ENCODE measurements at regions not wholly inside any gene's neighbourhood (a gene's known extent, or its start where the extent isn't known, plus 50 kb on each side); places are given as distances from the start of the nearest gene placed in this dataset.

- ChIA-PET CTCF (no interaction called here), POLR2A (ENCODE audit: unreplicated experiment) (no interaction called here)
- Histone ChIP-seq H3K36me3 (ENCODE audit: low read depth) (no peaks in the 10 kb centered on the region), H3K27me3 (ENCODE audit: insufficient read depth, low read depth) (no peaks in the 10 kb centered on the region), H3K9me3 (ENCODE audit: insufficient read depth, low read depth) (no peaks in the 10 kb centered on the region; the same call in 1 of the 2 replicates), H3K79me2 (ENCODE audit: low read depth) (no peaks in the 10 kb centered on the region), H3K9me2 (ENCODE audit: insufficient read depth) (no peaks in the 10 kb centered on the region), H3K4me3 (no peak overlapping the region), H3K4me1 (replicated peaks; ENCODE audit: insufficient read depth) (no peaks in the 10 kb centered on the region), H4K20me1 (ENCODE audit: insufficient read depth) (no peaks in the 10 kb centered on the region), H3K27ac (no peak overlapping the region), H2AFZ (no peak overlapping the region), H3F3A (ENCODE audit: insufficient read depth, low read depth) (no peaks in the 10 kb centered on the region), H3K4me2 (no peak overlapping the region)
- no peak for DNase-seq
- intact Hi-C loops (cut with micrococcal nuclease; ENCODE audit: unreplicated experiment), result no loop called here
- BruUV-seq (replicated peaks), result no TSS peak
- TF ChIP-seq CTCF (conservative IDR thresholded peaks at IDR 0.05) (no peak), EZH2 (IDR thresholded peaks at IDR 0.05; ENCODE audit: low read depth) (no peak)
Measured at GRCh38 chr5:121596882-121597281, 254.8 kb upstream of the FTMT start.

GRCh38 chr5:121608826-121609225 lies 242.9 kb upstream of the FTMT start:
- Histone ChIP-seq H4K20me1 (ENCODE audit: insufficient read depth) (no peaks in the 10 kb centered on the region), H3K79me2 (ENCODE audit: low read depth) (no peaks in the 10 kb centered on the region), H3K9me2 (ENCODE audit: insufficient read depth) (peaks cover 4% of the 10 kb centered on the region; the same call in 1 of the 2 replicates), H3F3A (ENCODE audit: insufficient read depth, low read depth) (no peaks in the 10 kb centered on the region), H3K36me3 (ENCODE audit: low read depth) (no peaks in the 10 kb centered on the region), H3K27me3 (ENCODE audit: insufficient read depth, low read depth) (no peaks in the 10 kb centered on the region), H3K4me2 (no peak overlapping the region), H3K27ac (no peak overlapping the region), H3K4me3 (no peak overlapping the region), H2AFZ (no peak overlapping the region), H3K9me3 (ENCODE audit: insufficient read depth, low read depth) (no peaks in the 10 kb centered on the region), H3K4me1 (replicated peaks; ENCODE audit: insufficient read depth) (no peaks in the 10 kb centered on the region)
- ChIA-PET POLR2A (ENCODE audit: unreplicated experiment) (no interaction called here), CTCF (no interaction called here)
- no peak for TF ChIP-seq EZH2 (IDR thresholded peaks at IDR 0.05; ENCODE audit: low read depth)
- no peak for TF ChIP-seq CTCF (conservative IDR thresholded peaks at IDR 0.05)
- BruUV-seq (replicated peaks), result no TSS peak
- intact Hi-C loops (cut with micrococcal nuclease; ENCODE audit: unreplicated experiment), result no loop called here
- no peak for DNase-seq

- Histone ChIP-seq H3K79me2 (ENCODE audit: low read depth) (no peaks in the 10 kb centered on the region), H3K27ac (no peak overlapping the region), H3K4me1 (replicated peaks; ENCODE audit: insufficient read depth) (no peaks in the 10 kb centered on the region; the same call in 1 of the 2 replicates), H3K4me2 (no peak overlapping the region), H4K20me1 (ENCODE audit: insufficient read depth) (no peaks in the 10 kb centered on the region), H3K4me3 (no peak overlapping the region), H3K36me3 (ENCODE audit: low read depth) (no peaks in the 10 kb centered on the region), H3K9me3 (ENCODE audit: insufficient read depth, low read depth) (no peaks in the 10 kb centered on the region; the same call in 1 of the 2 replicates), H3F3A (ENCODE audit: insufficient read depth, low read depth) (no peaks in the 10 kb centered on the region), H3K9me2 (ENCODE audit: insufficient read depth) (no peaks in the 10 kb centered on the region), H3K27me3 (ENCODE audit: insufficient read depth, low read depth) (no peaks in the 10 kb centered on the region), H2AFZ (peak overlapping the region; percentile 11; the same call in 1 of the 2 replicates)
- intact Hi-C loops (cut with micrococcal nuclease; ENCODE audit: unreplicated experiment), result no loop called here
- CTCF ChIA-PET, result no interaction called here
- no TSS peak for BruUV-seq (replicated peaks)
- TF ChIP-seq EZH2 (IDR thresholded peaks at IDR 0.05; ENCODE audit: low read depth) (no peak), CTCF (conservative IDR thresholded peaks at IDR 0.05) (no peak)
- POLR2A ChIA-PET (ENCODE audit: unreplicated experiment), result no interaction called here
- no peak for DNase-seq
Measured at GRCh38 chr5:121624035-121624434, 227.6 kb upstream of the FTMT start.
